GM19328 (cell line): ENCODE measurements at regions not wholly inside any gene's neighbourhood (a gene's known extent, or its start where the extent isn't known, plus 50 kb on each side); places are given as distances from the start of the nearest gene placed in this dataset.

Experiments used
- ATAC-seq: cut with Tn5 transposase; IDR thresholded peaks from one replicate; pipeline ENCODE4 v1.9.1; 2021; ENCODE audit warnings: mild to moderate bottlenecking, moderate library complexity; ENCODE audit not compliant: unreplicated experiment

GRCh38 chr5:128877476-128877875, 87.8 kb upstream of the SLC27A6 start:
- ATAC-seq = no peak

- ATAC-seq = no peak
Observed at GRCh38 chr5:128881502-128882018, 83.7 kb upstream of the SLC27A6 start.

- no peak for ATAC-seq
Observed at GRCh38 chr5:128885649-128886255, 79.5 kb upstream of the SLC27A6 start.

GRCh38 chr5:128895122-128895521, 70.2 kb upstream of the SLC27A6 start:
- no peak for ATAC-seq

- no peak for ATAC-seq
Observed at GRCh38 chr5:128896675-128897074, 68.6 kb upstream of the SLC27A6 start.

- no peak for ATAC-seq
Observed at GRCh38 chr5:128903550-128903949, 61.7 kb upstream of the SLC27A6 start.

- no peak for ATAC-seq
Observed at GRCh38 chr5:128904805-128905567, 60.3 kb upstream of the SLC27A6 start.

- peak; percentile 87 for ATAC-seq
Observed at GRCh38 chr5:128905568-128906110, 59.6 kb upstream of the SLC27A6 start.

- ATAC-seq = no peak
Observed at GRCh38 chr5:128913551-128913950, 51.7 kb upstream of the SLC27A6 start.
